NB4 (cell line): ENCODE measurements at regions not wholly inside any gene's neighbourhood (a gene's known extent, or its start where the extent isn't known, plus 50 kb on each side); places are given as distances from the start of the nearest gene placed in this dataset.

Experiments
- MAX ChIP-seq: IDR thresholded peaks from 2 replicates; pipeline ENCODE4 v1.6.1; 2011; ENCODE audit warnings: low read depth, low read length
- POLR2A ChIP-seq: IDR thresholded peaks from 2 replicates; pipeline ENCODE4 v1.6.1; 2011; ENCODE audit warnings: mild to moderate bottlenecking; ENCODE audit not compliant: insufficient read length; ENCODE audit errors: extremely low read depth
- TF ChIP-seq, protein P1 (sequence below): IDR thresholded peaks from one replicate; pipeline ENCODE4 v1.5.1; 2012; ENCODE audit warnings: low read depth, low read length

DNA sequence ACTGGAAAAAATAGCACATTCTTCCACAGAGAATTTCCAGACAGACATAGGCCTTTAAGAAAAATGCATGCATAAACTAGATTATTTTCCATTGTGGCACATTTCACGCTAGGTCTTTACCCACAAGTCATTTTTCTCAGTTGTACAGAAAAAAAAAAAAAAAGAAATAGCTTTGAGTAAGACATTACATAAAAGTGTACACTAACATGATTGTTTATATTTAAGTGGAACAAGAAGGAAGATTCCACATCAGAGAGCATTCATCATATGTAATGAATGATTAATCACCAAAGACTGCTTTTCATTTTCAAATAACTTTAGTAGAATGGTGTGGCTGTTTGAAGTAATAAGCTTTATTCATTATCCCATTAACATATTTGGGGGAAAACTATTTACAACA, 1270.2 kb upstream of the AGA start:
- TF ChIP-seq, protein P1, sequence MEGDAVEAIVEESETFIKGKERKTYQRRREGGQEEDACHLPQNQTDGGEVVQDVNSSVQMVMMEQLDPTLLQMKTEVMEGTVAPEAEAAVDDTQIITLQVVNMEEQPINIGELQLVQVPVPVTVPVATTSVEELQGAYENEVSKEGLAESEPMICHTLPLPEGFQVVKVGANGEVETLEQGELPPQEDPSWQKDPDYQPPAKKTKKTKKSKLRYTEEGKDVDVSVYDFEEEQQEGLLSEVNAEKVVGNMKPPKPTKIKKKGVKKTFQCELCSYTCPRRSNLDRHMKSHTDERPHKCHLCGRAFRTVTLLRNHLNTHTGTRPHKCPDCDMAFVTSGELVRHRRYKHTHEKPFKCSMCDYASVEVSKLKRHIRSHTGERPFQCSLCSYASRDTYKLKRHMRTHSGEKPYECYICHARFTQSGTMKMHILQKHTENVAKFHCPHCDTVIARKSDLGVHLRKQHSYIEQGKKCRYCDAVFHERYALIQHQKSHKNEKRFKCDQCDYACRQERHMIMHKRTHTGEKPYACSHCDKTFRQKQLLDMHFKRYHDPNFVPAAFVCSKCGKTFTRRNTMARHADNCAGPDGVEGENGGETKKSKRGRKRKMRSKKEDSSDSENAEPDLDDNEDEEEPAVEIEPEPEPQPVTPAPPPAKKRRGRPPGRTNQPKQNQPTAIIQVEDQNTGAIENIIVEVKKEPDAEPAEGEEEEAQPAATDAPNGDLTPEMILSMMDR: no peak
- no peak for TF ChIP-seq POLR2A
- no peak for TF ChIP-seq MAX
